Stimulated activated CD4-positive, alpha-beta T cell treated with anti-CD3 and anti-CD28 coated beads, Interleukin-12 subunit alpha, Interleukin-12 subunit beta, amount 100 ng/mL, for 24 hours (primary cell): ENCODE measurements at regions not wholly inside any gene's neighbourhood (a gene's known extent, or its start where the extent isn't known, plus 50 kb on each side); places are given as distances from the start of the nearest gene placed in this dataset.
"Not testable (repeated sequence)": the region's sequence is repeated elsewhere in the genome, so short reads cannot be mapped to it uniquely, and the experiment has no call there.

Experiments used
- DNase-seq, 2 experiments: peaks; one replicate each; pipeline ENCODE4 v3.0.0-alpha.2; 2020; ENCODE audit warnings: low read depth in 2 of 2

DNA sequence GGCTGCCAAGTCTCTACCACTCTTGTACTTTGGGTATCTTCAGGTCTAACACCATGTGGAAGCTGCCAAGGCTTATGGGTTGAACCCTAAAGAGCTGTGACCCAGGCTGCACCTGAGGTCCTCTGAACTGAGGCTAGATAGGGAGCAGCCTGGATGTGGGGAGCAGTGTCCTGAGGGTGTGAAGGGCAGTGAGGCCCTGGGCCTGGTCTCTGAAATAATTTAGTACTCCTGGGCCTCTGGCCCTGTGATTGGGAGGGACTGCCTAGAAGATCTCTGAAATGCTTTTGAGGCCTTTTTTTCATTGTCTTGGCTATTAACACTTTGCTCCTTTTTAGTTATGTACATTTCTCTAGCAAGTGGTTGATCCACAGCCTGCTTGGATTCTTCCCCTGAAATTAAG, 847.2 kb upstream of the B3GALT2 start:
- no peak for DNase-seq

DNA sequence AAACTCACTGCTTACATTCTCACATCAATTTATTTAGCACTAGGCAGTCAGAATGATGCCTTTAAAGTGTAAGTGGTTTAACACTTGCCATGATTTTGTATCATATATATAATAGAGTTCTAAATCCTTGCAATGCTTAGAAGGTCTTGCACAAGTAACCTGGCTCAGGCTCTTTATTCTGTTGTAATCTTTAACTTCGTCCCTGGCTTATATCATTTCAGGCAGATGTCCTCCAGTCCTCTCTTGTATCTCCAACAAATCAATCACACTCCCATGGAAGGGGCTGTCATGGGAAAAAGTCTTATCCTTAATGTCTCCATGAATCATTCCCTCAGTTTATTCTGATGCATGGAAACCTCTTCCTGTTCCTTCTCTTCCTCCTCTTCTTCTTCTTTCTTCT, 841.6 kb upstream of the B3GALT2 start:
- no peak for DNase-seq

DNA sequence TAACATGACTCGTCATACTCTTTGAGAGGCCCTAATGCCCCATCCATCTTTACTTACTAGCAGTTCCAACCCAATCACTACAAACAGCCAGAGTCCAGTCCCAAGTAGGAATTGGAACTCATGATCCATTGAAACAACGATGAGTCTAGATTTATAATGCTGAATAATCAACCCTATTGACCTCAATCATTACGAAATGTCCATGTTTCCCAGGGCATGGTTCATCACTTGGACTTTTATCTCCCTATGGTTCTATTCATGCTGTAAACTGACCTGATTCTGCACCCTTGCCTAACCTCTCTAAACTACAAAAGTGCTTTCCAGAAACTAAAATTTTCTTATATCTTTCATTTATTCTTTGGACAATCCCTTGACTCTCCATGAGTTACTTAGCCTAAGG, 840.0 kb upstream of the B3GALT2 start:
- no peak for DNase-seq

DNA sequence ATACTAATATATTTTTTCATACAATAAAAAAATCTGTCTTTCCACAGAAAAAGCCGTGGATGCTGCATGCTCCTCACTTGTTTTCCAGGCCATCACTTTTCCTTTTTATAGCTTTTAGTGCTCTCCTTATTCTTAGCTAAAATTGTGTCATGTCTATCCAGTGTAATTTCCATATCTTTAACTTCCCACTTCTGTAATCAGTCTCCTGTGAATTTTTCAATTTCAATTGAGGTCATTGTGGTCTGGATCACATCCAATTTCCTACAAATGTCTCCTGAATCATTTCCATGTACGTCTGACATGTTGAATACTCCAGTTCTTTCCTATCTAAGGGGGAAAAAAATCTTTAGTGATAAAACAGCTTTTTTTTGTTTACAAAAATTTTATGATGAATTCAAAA, 838.2 kb upstream of the B3GALT2 start:
- DNase-seq: no peak

DNA sequence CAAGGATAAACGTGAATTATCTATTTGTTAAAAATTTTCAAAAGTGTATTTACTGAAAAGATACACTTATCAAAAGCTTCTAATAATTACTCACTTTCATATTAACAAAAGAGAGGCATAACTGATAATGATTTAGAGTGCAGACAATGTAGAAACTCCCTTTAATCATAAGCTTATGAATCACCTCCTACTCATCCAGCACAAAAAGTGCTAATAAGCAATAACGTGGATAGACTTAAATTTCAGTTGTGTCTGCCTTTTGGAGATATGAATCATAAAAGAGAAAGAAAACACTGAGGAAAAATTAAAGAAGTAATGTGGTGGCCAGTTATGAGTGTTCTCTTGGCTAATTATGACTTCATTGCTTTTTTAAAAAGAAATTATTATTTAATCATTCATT, 827.6 kb upstream of the B3GALT2 start:
- no peak for DNase-seq

DNA sequence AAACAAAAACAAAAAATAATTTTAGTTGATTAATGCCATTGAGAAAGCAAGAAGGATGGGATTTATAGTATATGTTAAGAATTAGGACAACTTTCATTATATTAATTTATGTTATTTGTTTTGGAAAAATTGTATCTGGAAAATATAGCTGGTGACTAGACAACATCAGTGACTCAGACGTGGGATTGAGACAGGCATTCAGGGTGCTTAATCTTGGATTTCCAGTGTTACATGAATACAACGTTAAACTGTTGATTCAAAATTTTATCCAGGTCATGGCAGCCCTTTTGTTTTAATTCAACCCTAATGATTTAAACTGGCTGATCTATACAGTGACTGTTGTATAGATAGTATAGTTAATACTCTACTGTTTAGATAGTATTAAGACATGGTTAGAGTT, 827.1 kb upstream of the B3GALT2 start:
- no peak for DNase-seq

DNA sequence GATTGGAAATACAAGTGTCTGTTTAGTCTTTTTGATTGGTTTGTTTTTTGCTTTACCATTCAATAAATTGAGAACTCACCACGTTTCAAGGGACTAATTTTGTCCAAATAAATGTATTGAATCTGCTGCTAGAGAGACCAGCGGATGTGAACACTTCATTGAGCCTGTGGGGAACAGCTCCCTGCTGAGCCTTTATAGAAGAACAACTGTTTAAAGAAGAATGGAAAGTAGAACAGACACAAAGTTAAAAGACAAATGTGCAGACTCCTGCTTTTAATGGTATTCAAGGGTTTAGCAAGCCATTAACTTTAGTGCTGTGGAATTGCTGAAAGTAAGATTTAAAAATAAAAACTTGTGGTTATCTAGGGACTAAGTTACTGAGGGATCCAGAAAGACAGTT, 817.7 kb upstream of the B3GALT2 start:
- DNase-seq: no peak

DNA sequence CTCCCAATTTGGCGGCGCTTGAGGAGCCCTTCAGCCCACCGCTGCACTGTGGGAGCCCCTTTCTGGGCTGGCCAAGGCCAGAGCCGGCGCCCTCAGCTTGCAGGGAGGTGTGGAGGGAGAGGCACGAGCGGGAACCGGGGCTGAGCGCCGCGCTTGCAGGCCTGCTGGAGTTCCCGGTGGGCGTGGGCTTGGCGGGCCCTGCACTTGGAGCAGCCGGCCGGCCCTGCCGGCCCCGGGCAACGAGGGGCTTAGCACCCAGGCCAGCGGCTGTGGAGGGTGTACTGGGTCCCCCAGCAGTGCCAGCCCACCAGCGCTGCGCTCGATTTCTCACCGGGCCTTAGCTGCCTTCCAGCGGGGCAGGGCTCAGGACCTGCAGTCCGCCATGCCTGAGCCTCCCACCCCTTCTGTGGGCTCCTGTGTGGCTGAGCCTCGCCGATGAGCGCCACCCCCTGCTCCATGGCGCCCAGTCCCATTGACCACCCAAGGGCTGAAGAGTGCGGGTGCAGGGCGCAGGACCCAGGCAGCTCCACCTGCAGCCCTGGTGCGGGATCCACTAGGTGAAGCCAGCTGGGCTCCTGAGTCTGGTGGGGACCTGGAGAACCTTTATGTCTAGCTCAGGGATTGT, 815.4 kb upstream of the B3GALT2 start:
- DNase-seq: not testable (repeated sequence)

DNA sequence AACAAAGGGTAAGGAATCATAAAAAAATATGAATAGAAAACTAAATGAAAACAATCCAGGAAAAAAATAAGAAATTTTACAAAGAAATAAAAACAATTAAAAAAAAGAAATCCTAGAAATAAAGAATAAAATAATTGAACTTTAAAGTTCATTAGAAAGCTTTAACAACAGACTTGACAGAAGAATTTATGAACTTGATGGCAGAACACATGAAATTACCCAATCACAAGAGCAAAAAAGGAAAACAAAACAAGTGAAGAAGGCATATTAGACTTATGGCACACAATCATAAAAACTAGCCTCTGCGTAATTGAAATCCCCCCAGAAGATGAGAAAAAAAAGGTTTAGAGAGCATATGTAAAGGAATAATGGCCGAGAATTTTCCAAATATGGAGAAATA, 802.5 kb upstream of the B3GALT2 start:
- DNase-seq: no peak

DNA sequence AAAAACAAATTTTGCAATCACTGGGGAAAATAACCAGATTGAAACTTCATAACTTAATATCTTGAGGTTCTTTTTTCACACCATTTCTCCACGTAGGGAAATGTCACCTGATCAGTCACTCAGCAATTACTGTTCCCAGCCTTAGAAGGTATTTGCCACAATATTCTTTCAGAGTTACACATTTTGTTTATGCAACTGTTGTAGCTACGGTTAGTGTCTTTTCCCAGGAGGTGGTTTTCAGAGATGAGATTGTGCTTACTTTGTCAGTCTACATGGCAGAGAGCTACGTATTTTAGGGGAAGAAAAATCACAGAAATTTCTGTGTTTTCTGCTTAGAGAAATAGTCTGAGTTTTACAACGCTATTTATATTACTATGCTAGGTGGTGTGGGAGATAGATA, 792.8 kb upstream of the B3GALT2 start:
- no peak for DNase-seq

DNA sequence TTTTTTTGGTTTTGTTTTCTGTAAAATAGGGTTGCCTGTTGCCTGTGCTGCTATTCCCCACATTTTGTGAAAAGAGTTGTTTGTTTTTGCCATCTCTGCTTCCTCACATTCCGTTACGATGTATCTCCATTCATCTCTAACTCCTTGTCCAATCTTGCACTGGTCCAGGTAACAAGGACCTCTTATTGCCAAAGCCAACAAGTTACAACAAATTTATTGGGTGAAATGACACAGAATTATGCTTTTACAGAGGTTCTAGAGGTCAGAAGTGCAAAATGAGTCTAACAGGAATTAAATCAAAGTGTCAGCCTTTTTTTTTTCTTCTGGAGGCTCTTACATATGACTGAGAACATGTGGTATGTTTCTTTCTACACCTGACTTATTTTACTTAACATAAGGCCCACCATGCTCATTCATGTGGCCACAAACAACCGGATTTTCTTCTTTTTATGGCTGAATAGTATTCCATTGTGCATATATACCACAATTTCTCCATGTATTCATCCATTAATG, 787.9 kb upstream of the B3GALT2 start:
- DNase-seq: no peak

DNA sequence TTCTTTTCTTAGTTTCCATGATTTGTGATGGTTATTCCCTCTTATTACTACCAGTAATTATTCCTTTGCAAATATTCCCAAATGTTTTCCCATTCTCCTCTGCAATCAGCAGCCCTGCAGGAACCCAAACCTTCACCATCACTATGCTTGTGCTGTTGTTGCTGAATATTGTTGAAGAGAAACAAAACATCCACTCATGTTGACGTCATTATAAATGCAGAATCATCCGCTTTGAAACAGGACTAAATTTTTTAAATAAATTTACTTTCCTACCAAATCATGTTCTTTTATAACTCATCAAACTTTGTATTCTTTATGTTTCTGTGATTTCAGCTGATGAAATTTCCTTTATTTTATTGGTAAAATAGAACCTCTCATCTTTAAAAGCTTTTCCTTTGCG, 787.0 kb upstream of the B3GALT2 start:
- DNase-seq: no peak

DNA sequence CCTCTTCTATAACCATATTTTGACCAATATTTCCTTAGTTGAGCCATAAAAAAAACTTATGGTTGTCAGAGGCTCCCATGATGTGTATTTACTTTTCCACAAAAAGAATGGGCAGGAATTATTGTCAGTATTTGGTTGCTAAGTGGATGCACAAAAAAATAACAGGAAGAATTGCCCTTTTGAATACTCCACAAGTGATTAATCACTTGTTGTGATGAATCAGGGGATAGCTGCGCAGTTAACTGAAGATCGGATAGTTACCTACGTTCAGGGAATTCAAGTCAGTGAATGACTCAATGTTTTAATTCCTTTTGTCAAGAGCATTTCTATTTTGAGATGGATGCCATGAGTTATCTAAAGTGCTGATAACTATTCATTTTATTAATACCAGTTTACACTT, 785.2 kb upstream of the B3GALT2 start:
- DNase-seq: no peak

DNA sequence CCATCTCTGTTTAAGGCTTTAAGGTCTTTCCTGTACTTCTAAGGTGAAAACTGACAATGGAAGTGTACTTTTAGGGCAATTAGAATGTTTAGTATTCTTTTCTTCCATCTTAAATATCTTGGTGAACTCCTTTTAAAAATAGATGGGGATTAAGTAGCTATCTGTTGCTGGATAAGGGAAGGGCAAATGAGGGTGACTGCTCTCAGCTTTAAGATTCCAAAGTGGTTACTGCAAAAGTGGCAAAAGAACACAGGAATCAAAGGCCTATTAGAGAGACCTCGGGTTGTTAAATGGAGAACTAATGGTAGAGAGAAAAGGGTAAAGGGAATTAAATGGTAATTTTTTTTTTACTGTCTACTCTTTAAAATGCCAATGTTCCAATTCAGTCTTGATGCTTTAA, 774.1 kb upstream of the B3GALT2 start:
- DNase-seq: no peak

DNA sequence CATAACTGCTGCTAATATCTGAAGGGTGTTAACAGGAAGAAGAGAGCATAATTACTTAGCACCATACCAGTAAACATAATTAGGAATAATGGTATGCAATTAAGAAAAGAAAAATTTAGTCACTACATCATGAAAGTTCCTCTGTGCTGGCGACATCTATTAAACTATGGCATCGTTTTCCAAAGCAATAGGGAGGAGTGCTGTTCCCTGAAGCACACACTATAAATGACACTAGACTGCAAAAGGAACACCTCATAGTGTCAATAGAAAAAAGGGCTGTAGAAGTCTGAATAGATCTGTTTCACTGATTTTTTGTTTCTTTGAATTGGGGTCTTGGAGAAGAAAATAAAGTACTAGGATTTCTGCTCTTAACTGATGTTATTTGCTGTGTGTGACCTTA, 773.6 kb upstream of the B3GALT2 start:
- DNase-seq: no peak

DNA sequence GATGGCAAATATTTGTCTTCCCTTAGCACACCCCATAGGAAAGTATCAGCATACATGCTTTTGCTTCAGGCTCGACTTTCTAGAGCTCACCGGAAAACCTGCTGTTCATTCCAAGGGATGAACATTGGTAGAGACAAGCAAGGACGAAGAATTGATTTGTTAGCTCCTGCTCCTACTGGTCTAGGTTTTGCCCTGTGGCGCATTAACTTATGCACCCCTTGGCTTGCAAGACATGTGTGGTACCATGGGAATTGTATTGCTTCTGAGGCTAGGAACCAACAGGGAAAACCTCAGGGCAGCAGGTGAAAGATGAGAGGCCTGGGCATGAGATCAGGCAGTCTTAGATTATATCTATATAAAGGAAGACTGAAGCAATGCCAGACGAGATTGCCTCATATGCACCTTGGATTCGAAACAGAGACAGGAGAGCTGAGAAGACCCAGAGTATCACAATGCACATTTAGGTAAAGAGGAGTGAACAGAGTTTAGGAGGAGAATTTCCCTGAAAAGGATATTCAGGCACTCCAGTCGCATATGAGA, 771.2 kb upstream of the B3GALT2 start:
- DNase-seq: no peak

DNA sequence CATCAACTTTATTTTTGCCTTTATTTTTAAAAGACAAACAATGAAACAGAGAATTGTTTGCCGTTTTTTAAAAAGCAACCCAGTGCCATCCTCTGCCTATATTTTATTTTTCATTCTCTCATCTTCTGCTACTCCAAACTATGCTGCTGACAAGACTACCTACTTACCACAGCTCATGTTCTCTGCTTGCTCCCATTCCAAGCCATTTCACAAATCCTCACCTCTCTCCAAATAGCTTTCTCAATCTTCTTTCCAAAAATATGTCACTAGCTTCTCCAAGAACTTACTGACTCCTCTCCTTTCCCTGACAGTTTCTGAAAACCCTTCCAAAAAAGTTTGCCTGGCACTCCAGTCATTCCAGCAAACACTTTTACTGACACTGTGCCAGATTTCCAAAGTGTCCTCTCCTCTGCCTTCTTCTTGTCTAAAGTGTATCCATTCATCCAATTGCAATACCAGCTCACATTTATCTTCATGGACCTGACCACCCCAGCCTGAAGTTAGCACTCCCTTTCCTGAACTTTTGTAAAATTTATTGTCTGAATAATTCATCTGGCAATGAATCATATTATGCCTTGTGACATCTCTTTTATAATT, 766.5 kb upstream of the B3GALT2 start:
- no peak for DNase-seq

DNA sequence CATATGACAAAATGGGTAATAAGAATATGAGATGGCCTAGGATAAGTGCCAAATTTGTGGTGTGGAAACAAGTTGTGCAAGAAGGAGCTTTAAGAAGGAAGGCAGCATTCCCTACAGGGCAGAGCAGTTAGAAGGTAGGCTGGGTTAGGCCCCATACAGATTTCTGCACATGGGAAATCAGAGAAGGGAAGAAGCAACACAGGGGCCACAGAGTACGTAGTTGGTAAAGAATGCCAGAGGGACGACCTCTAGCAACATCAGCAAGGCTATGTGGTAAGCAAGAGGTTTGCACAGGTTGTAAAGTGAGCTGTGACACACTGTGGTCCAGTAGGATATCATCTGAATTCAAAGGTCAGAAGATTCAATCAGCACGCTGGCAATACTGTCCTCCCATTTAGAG, 765.6 kb upstream of the B3GALT2 start:
- DNase-seq: no peak

DNA sequence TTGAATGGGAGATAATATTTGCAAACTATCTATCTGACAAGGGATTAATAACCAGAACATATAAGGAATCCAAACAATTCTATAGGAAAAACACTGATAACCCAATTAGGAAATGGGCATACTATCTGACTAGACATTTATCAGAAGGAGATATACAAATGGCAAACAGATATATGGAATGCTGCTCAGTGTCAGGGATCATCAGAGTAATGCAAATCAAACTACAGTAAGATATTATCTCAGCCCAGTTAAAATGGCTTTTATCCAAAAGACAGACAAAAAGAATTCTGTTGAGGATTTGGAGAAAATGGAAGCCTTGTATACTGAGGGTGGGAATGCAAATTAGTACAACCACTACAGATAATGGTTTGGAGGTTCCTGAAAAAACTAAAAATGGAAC, 758.0 kb upstream of the B3GALT2 start:
- DNase-seq: no peak

DNA sequence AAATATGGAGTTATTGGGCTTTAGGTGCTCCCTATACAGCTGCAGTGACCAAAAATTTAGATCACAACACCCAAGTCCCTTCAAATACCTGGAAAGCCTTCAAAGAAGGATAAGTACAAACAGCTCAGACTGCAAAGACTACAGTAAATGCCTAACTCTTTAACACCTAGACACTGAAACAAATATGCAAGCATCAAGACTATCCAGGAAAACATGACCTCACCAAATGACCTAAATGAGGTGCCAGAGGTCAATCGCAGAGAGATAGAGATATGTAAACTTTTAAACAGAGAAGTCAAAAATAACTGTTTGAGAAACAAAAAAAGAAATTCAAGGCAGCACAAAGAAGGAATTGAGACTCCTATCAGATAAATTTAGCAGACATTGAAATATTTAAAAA, 753.8 kb upstream of the B3GALT2 start:
- DNase-seq: no peak

DNA sequence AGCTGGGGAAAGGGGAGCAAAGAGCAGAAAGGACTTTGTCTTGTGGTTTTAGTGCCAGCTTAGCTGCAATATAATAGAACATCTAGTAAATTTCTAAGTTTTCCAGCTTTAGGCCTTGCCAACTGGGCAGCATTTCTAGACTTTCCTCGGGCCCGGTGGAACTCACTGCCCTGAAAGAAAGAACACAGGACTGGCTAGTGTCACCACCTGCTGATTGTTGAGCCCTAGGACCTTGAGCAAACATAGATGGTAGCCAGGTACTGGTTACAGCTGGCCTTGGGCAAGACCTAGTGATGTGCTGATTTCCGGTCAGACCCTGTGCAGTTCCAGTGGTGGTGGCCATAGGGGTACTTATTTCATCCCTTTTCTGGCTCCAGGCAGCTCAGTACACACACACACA, 753.2 kb upstream of the B3GALT2 start:
- DNase-seq: no peak

DNA sequence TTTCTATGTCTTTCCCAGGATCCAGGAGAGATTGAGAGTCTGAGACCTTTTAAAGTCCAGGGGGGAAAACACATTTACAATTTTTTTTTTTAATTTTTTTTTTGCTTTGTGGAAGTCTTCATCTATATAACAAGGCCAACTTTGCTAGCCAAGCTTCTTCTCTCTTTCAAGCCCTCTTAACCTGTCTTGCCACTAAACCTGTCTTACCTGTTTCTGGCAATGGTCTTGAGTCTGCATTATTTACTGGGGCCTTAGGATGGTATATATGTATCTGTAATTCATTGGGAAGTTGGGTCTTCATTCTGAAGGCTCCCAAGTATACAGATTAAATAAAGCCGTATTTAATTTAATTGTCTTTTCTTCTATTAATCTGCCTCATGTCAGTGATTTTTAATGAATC, 750.9 kb upstream of the B3GALT2 start:
- DNase-seq: no peak

DNA sequence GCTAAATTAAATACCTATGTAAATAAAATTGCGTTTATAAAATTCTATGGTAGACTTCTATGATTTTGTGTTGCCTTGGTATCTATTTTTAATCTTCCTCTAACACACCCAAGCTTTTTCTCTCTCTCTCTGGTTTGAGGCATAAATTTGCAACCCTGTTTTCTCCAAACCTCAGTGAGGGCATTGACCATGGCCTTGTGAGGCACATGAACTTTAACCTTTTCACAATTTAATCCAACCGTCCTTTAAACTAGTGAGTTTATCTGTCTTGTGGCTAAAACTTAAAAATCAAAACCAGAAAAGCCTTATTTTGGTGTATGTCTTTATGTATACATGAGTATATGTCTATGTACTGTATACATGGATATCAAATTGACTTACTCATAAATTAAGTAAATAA, 746.6 kb upstream of the B3GALT2 start:
- DNase-seq: no peak

DNA sequence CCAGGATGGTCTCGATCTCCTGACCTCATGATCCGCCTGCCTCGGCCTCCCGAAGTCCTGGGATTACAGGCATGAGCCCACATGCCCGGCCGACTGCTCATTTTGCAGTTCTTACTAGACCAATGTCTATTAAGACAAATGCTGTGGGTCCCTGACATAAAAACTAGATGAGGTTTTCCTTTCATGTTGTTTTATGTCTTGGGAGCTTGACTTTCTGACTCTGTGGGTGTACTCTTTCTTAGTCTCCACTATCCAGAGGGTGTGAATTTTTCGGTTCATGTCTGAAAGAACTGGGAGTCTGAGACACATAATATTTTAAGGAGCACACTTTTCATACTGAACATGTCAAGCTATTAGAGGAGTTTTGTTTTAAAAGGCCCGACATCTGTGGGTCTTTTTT, 744.9 kb upstream of the B3GALT2 start:
- no peak for DNase-seq
